ENCODE measurements at regions not wholly inside any gene's neighbourhood (a gene's known extent, or its start where the extent isn't known, plus 50 kb on each side); places are given as distances from the start of the nearest gene placed in this dataset.

- no peak for TF ChIP-seq CTCF (conservative IDR thresholded peaks at IDR 0.05)
- no peak for TF ChIP-seq ZFX (IDR thresholded peaks at IDR 0.05)
These were observed 1089.8 kb downstream of the FLRT2 start for GRCh38 chr14:86619726-86620125.

Data from C4-2B (cell line).